Caco-2 (cell line): ENCODE measurements at regions not wholly inside any gene's neighbourhood (a gene's known extent, or its start where the extent isn't known, plus 50 kb on each side); places are given as distances from the start of the nearest gene placed in this dataset.

Experiments
- BruUV-seq: library from RNA; stranded (reverse); fragments of 400-500 nt; replicated peaks from 2 replicates; lab custom pipeline; 2021; lab: Mats Ljungman, UMichigan
- CTCF ChIA-PET: fragments of 300-600 bp; sonication (Branson Sonifier 250); formaldehyde crosslinking; loops from one replicate; lab custom pipeline; 2022; ENCODE audit warnings: antibody characterized with exemption; lab: Charles Lee
- POLR2A ChIA-PET: fragments of 300-600 bp; sonication (Branson Sonifier 250); formaldehyde crosslinking; loops from one replicate; lab custom pipeline; 2022; ENCODE audit warnings: antibody characterized with exemption; lab: Charles Lee
- DNase-seq, 2 experiments: peaks; one replicate each; pipeline versions ENCODE4 v3.0.0 to v3.0.0-alpha.2; 2020 to 2022
- H3K27me3 ChIP-seq: replicated peaks from 2 replicates; pipeline ENCODE4 v1.6.0; 2011; ENCODE audit warnings: low read length; ENCODE audit not compliant: control insufficient read depth, insufficient read depth
- H3K36me3 ChIP-seq: 2 replicates; pipeline ENCODE4 v1.5.1; 2011; ENCODE audit warnings: low read length; ENCODE audit not compliant: control insufficient read depth, insufficient read depth
- H3K4me1 ChIP-seq: fragments of 250-450 bp; sonication (Bioruptor Pico); 2 replicates; pipeline ENCODE4 v1.5.1; 2020; ENCODE audit warnings: mild to moderate bottlenecking
- H3K4me3 ChIP-seq: 2 replicates; pipeline ENCODE4 v1.5.1; 2011; ENCODE audit warnings: low read depth, mild to moderate bottlenecking, control low read depth, low read length
- H3K9me3 ChIP-seq: fragments of 250-450 bp; sonication (Bioruptor Pico); 2 replicates; pipeline ENCODE4 v1.5.1; 2020; ENCODE audit warnings: mild to moderate bottlenecking, moderate library complexity
- H3K27ac Mint-ChIP-seq: one replicate; pipeline ENCODE4 v1.8.0; 2022; ENCODE audit warnings: mixed read lengths; ENCODE audit not compliant: unreplicated experiment
- H3K27me3 Mint-ChIP-seq: one replicate; pipeline ENCODE4 v1.8.0; 2022; ENCODE audit warnings: mixed read lengths; ENCODE audit not compliant: insufficient read depth, unreplicated experiment
- H3K36me3 Mint-ChIP-seq: one replicate; pipeline ENCODE4 v1.8.0; 2022; ENCODE audit warnings: mild to moderate bottlenecking, mixed read lengths; ENCODE audit not compliant: insufficient read depth, unreplicated experiment
- H3K4me1 Mint-ChIP-seq: one replicate; pipeline ENCODE4 v1.8.0; 2022; ENCODE audit warnings: low read depth, mixed read lengths; ENCODE audit not compliant: unreplicated experiment
- H3K4me3 Mint-ChIP-seq: one replicate; pipeline ENCODE4 v1.8.0; 2022; ENCODE audit warnings: mild to moderate bottlenecking, moderate library complexity, mixed read lengths; ENCODE audit not compliant: unreplicated experiment
- H3K9me3 Mint-ChIP-seq: one replicate; pipeline ENCODE4 v1.8.0; 2022; ENCODE audit warnings: mixed read lengths; ENCODE audit not compliant: unreplicated experiment
- CTCF ChIP-seq, 2 experiments: fragments of 200-600 bp in 1 of 2; IDR thresholded peaks; 1 replicate in 1 of 2; 2 replicates in 1 of 2; pipeline versions ENCODE4 v1.5.1 to v1.8.0; 2011 to 2022; ENCODE audit warnings: antibody characterized with exemption in 1 of 2, control low read depth in 1 of 2, inconsistent platforms in 1 of 2, low read depth in 1 of 2, low read length in 1 of 2, mild to moderate bottlenecking in 1 of 2, moderate library complexity in 1 of 2; ENCODE audit not compliant: insufficient read depth in 1 of 2, severe bottlenecking in 1 of 2, unreplicated experiment in 1 of 2
- intact Hi-C: fragments of 100-400 bp; cut with micrococcal nuclease; formaldehyde crosslinking; loops from one replicate; pipeline ENCODE4 v1.10.0; 2022; ENCODE audit not compliant: unreplicated experiment

DNA sequence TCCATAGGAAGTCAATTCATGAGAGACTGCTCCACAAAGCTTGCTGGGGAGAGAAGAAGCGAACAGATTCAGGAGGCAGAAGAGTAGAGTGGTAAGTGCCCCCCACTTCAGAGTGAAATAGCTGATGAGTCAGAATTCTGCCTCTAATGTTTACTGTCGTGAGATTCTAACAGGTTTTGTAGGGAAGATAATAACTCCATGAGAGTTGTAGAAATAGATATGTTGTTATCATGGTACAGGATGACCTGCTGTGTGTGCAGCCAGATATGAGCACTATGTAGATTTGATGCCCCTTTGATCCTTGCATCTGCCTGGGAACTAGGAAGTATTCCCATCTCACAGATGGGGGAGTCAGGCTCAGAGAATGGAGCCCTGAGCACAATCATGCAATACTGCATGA lies 502.4 kb upstream of the CDH11 start:
- ChIA-PET CTCF (no interaction called here), POLR2A (no interaction called here)
- no peak overlapping the region for H3K4me3 ChIP-seq
- TF ChIP-seq CTCF (IDR thresholded peaks at IDR 0.05; ENCODE audit: insufficient read depth in 1 of 2, low read depth in 1 of 2, low read length in 1 of 2, severe bottlenecking in 1 of 2, unreplicated experiment in 1 of 2) = no peak
- H3K4me1 ChIP-seq = no peaks in the 10 kb centered on the region
- no TSS peak for BruUV-seq
- H3K36me3 Mint-ChIP-seq = no peaks in the 10 kb centered on the region
- H3K27me3 ChIP-seq = no peaks in the 10 kb centered on the region; the same call in 1 of the 2 replicates
- no peaks in the 10 kb centered on the region for H3K4me1 Mint-ChIP-seq
- no peaks in the 10 kb centered on the region for H3K36me3 ChIP-seq
- no peak for DNase-seq
- H3K27ac Mint-ChIP-seq = no peak overlapping the region
- H3K9me3 Mint-ChIP-seq = peaks cover 2% of the 10 kb centered on the region
- intact Hi-C loops = no loop called here
- H3K4me3 Mint-ChIP-seq = no peak overlapping the region
- H3K27me3 Mint-ChIP-seq = peaks cover 28% of the 10 kb centered on the region
- no peaks in the 10 kb centered on the region for H3K9me3 ChIP-seq

GRCh38 chr16:65622871-65623270 lies 501.0 kb upstream of the CDH11 start:
- no TSS peak for BruUV-seq

GRCh38 chr16:65622151-65622550 lies 500.3 kb upstream of the CDH11 start:
- Mint-ChIP-seq H3K27me3 (peaks cover 25% of the 10 kb centered on the region), H3K27ac (no peak overlapping the region)
- CTCF ChIA-PET = no interaction called here

More at GRCh38 chr16:65622871-65623270, 501.0 kb upstream of the CDH11 start:
- CTCF ChIA-PET = no interaction called here
- H3K27ac Mint-ChIP-seq = no peak overlapping the region
- no peaks in the 10 kb centered on the region for H3K36me3 ChIP-seq
- no peaks in the 10 kb centered on the region for H3K9me3 Mint-ChIP-seq
- H3K4me3 Mint-ChIP-seq = no peak overlapping the region
- no peak overlapping the region for H3K4me3 ChIP-seq
- H3K9me3 ChIP-seq = no peaks in the 10 kb centered on the region
- DNase-seq = no peak
- no peaks in the 10 kb centered on the region for H3K27me3 ChIP-seq
- intact Hi-C loops = no loop called here
- POLR2A ChIA-PET = no interaction called here
- H3K27me3 Mint-ChIP-seq = peaks cover 25% of the 10 kb centered on the region
- no peaks in the 10 kb centered on the region for H3K4me1 Mint-ChIP-seq
- H3K36me3 Mint-ChIP-seq = no peaks in the 10 kb centered on the region
- H3K4me1 ChIP-seq = no peaks in the 10 kb centered on the region
- TF ChIP-seq CTCF (IDR thresholded peaks at IDR 0.05; ENCODE audit: insufficient read depth in 1 of 2, low read depth in 1 of 2, low read length in 1 of 2, severe bottlenecking in 1 of 2, unreplicated experiment in 1 of 2) = no peak

More at GRCh38 chr16:65622151-65622550, 500.3 kb upstream of the CDH11 start:
- H3K9me3 ChIP-seq = no peaks in the 10 kb centered on the region
- no peaks in the 10 kb centered on the region for H3K36me3 ChIP-seq
- H3K4me3 ChIP-seq = no peak overlapping the region
- intact Hi-C loops = no loop called here
- H3K4me1 ChIP-seq = no peaks in the 10 kb centered on the region
- H3K27me3 ChIP-seq = no peaks in the 10 kb centered on the region
- no peak for TF ChIP-seq CTCF (IDR thresholded peaks at IDR 0.05; ENCODE audit: insufficient read depth in 1 of 2, low read depth in 1 of 2, low read length in 1 of 2, severe bottlenecking in 1 of 2, unreplicated experiment in 1 of 2)
- H3K4me3 Mint-ChIP-seq = no peak overlapping the region
- DNase-seq = no peak
- BruUV-seq = no TSS peak
- H3K4me1 Mint-ChIP-seq = no peaks in the 10 kb centered on the region
- H3K36me3 Mint-ChIP-seq = no peaks in the 10 kb centered on the region
- POLR2A ChIA-PET = no interaction called here
- H3K9me3 Mint-ChIP-seq = no peaks in the 10 kb centered on the region
